ENCODE measurements at regions not wholly inside any gene's neighbourhood (a gene's known extent, or its start where the extent isn't known, plus 50 kb on each side); places are given as distances from the start of the nearest gene placed in this dataset.

DNA sequence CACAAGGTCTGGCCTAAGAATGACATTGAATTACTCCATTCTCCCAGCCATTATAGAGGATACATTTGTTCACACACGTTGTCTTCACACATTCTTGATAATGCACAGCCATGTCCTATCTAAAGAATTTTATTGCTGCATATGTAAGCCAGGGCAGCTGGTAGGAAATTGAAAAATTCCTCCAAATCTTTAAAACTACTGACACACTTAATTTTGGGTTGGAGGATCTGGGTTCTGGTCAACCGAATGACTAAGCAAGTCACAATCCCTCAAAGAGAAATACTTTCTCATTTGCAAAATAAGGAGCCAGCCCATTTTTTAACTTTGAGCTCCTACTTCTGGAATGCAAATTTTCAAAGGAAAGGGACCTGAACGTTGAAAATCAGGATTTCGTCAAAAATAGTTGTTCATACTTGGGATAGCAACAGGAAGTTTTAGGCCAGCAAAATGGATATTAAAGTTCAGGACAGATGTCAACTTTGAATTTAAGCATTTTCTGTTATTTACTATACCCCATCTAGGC, 638.3 kb downstream of the NTRK3 start:
- TF ChIP-seq POLR2AphosphoS5 (IDR thresholded peaks at IDR 0.05) (no peak), POLR2A (IDR thresholded peaks at IDR 0.05) (no peak)
- TF ChIP-seq, protein P1, sequence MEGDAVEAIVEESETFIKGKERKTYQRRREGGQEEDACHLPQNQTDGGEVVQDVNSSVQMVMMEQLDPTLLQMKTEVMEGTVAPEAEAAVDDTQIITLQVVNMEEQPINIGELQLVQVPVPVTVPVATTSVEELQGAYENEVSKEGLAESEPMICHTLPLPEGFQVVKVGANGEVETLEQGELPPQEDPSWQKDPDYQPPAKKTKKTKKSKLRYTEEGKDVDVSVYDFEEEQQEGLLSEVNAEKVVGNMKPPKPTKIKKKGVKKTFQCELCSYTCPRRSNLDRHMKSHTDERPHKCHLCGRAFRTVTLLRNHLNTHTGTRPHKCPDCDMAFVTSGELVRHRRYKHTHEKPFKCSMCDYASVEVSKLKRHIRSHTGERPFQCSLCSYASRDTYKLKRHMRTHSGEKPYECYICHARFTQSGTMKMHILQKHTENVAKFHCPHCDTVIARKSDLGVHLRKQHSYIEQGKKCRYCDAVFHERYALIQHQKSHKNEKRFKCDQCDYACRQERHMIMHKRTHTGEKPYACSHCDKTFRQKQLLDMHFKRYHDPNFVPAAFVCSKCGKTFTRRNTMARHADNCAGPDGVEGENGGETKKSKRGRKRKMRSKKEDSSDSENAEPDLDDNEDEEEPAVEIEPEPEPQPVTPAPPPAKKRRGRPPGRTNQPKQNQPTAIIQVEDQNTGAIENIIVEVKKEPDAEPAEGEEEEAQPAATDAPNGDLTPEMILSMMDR (IDR thresholded peaks at IDR 0.05), result no peak

All from prostate gland (tissue), 2 donors.